GM20431 (cell line): ENCODE measurements at regions not wholly inside any gene's neighbourhood (a gene's known extent, or its start where the extent isn't known, plus 50 kb on each side); places are given as distances from the start of the nearest gene placed in this dataset.

ENCODE experiments used
- in situ Hi-C: fragments of 300-500 bp; cut with MseI, MboI; formaldehyde crosslinking; loops from one replicate; pipeline ENCODE4 v1.15.0; 2020; ENCODE audit warnings: low sequenced_read_pairs; ENCODE audit not compliant: unreplicated experiment

GRCh38 chr2:128617029-128617590, 298.4 kb upstream of the HS6ST1 start:
- in situ Hi-C loops: no loop called here

GRCh38 chr2:128617661-128618060, 299.0 kb upstream of the HS6ST1 start:
- in situ Hi-C loops: no loop called here

GRCh38 chr2:128618642-128619041, 300.0 kb upstream of the HS6ST1 start:
- in situ Hi-C loops: no loop called here

- in situ Hi-C loops: no loop called here
Observed at GRCh38 chr2:128619471-128620325, 301.0 kb upstream of the HS6ST1 start.

GRCh38 chr2:128621074-128621473, 302.4 kb upstream of the HS6ST1 start:
- in situ Hi-C loops: no loop called here

GRCh38 chr2:128622371-128622770, 303.7 kb upstream of the HS6ST1 start:
- in situ Hi-C loops: no loop called here

GRCh38 chr2:128622955-128623620, 304.4 kb upstream of the HS6ST1 start:
- in situ Hi-C loops: no loop called here

- in situ Hi-C loops: no loop called here
Observed at GRCh38 chr2:128623776-128624761, 305.4 kb upstream of the HS6ST1 start.

- in situ Hi-C loops: no loop called here
Observed at GRCh38 chr2:128624956-128625355, 306.3 kb upstream of the HS6ST1 start.

GRCh38 chr2:128625421-128625820, 306.8 kb upstream of the HS6ST1 start:
- in situ Hi-C loops: no loop called here

- in situ Hi-C loops: no loop called here
Observed at GRCh38 chr2:128625963-128626759, 307.5 kb upstream of the HS6ST1 start.

- in situ Hi-C loops: no loop called here
Observed at GRCh38 chr2:128626760-128627511, 308.3 kb upstream of the HS6ST1 start.

GRCh38 chr2:128628206-128628605, 309.5 kb upstream of the HS6ST1 start:
- in situ Hi-C loops: no loop called here

GRCh38 chr2:128628996-128629395, 310.3 kb upstream of the HS6ST1 start:
- in situ Hi-C loops: no loop called here

- in situ Hi-C loops: no loop called here
Observed at GRCh38 chr2:128630974-128631697, 312.5 kb upstream of the HS6ST1 start.

- in situ Hi-C loops: no loop called here
Observed at GRCh38 chr2:128631698-128632500, 313.2 kb upstream of the HS6ST1 start.

- in situ Hi-C loops: no loop called here
Observed at GRCh38 chr2:128632501-128632800, 313.8 kb upstream of the HS6ST1 start.
